NT2/D1 (cell line): ENCODE measurements at regions not wholly inside any gene's neighbourhood (a gene's known extent, or its start where the extent isn't known, plus 50 kb on each side); places are given as distances from the start of the nearest gene placed in this dataset.

Experiments used
- SUZ12 ChIP-seq: IDR thresholded peaks from 2 replicates; pipeline ENCODE4 v1.6.1; 2011; ENCODE audit not compliant: insufficient read length, insufficient read depth; ENCODE audit errors: extremely low read depth
- YY1 ChIP-seq: IDR thresholded peaks from 2 replicates; pipeline ENCODE4 v1.6.1; 2011; ENCODE audit not compliant: insufficient read length, insufficient read depth
- ZNF274 ChIP-seq: IDR thresholded peaks from 2 replicates; pipeline ENCODE4 v1.6.1; 2011; ENCODE audit warnings: mild to moderate bottlenecking, low read depth, low read length

GRCh38 chr7:138289864-138290263, 170.2 kb upstream of the TRIM24 start:
- no peak for TF ChIP-seq ZNF274
- no peak for TF ChIP-seq YY1
- no peak for TF ChIP-seq SUZ12
